Mesenchymal stem cell (in vitro differentiated cells and primary cell): ENCODE measurements at regions not wholly inside any gene's neighbourhood (a gene's known extent, or its start where the extent isn't known, plus 50 kb on each side); places are given as distances from the start of the nearest gene placed in this dataset.

Experiments
- DNase-seq: peaks from one replicate; pipeline ENCODE4 v3.0.0-alpha.2; 2013
- H2AFZ ChIP-seq: one replicate; pipeline ENCODE4 v1.6.1; 2013; ENCODE audit warnings: low read depth, mild to moderate bottlenecking, control low read depth, inconsistent platforms, low read length, moderate library complexity
- H2AK5ac ChIP-seq: 2 replicates; pipeline ENCODE4 v1.6.1; 2013; ENCODE audit warnings: low read length, moderate library complexity, mild to moderate bottlenecking, inconsistent platforms; ENCODE audit not compliant: severe bottlenecking
- H2BK120ac ChIP-seq: one replicate; pipeline ENCODE4 v1.6.1; 2013; ENCODE audit warnings: low read depth, mild to moderate bottlenecking, inconsistent platforms, low read length, moderate library complexity
- H2BK12ac ChIP-seq, 2 experiments: one replicate each; pipeline ENCODE4 v1.6.1; 2013; ENCODE audit warnings: inconsistent platforms in 2 of 2, low read length in 2 of 2, mild to moderate bottlenecking in 2 of 2, moderate library complexity in 2 of 2, control low read depth in 1 of 2
- H2BK15ac ChIP-seq: one replicate; pipeline ENCODE4 v1.6.1; 2013; ENCODE audit warnings: mild to moderate bottlenecking, low read depth, inconsistent platforms; ENCODE audit not compliant: poor library complexity, severe bottlenecking
- H2BK5ac ChIP-seq: 2 replicates; pipeline ENCODE4 v1.6.1; 2013; ENCODE audit warnings: low read depth, mild to moderate bottlenecking, low read length, control low read depth, inconsistent platforms; ENCODE audit not compliant: poor library complexity, severe bottlenecking
- H3K14ac ChIP-seq, 2 experiments: one replicate each; pipeline ENCODE4 v1.6.1; 2013; ENCODE audit warnings: inconsistent platforms in 2 of 2, low read length in 2 of 2, control low read depth in 1 of 2, mild to moderate bottlenecking in 1 of 2, moderate library complexity in 1 of 2
- H3K18ac ChIP-seq, 2 experiments: one replicate each; pipeline ENCODE4 v1.6.1; 2013; ENCODE audit warnings: inconsistent platforms in 2 of 2, low read length in 2 of 2, control low read depth in 1 of 2, low read depth in 1 of 2, mild to moderate bottlenecking in 1 of 2
- H3K23ac ChIP-seq, 2 experiments: one replicate each; pipeline ENCODE4 v1.6.1; 2013; ENCODE audit warnings: inconsistent platforms in 2 of 2, low read length in 2 of 2, mild to moderate bottlenecking in 2 of 2, moderate library complexity in 2 of 2, control low read depth in 1 of 2
- H3K27ac ChIP-seq: 2 replicates; pipeline ENCODE4 v1.5.1; 2013; ENCODE audit warnings: mild to moderate bottlenecking, moderate library complexity, low read length, control low read depth, inconsistent platforms; ENCODE audit not compliant: poor library complexity, severe bottlenecking
- H3K27me3 ChIP-seq, 2 experiments: 2 replicates each; pipeline versions ENCODE4 v1.6.1 to v1.7.0; 2013; ENCODE audit warnings: low read length in 2 of 2, mild to moderate bottlenecking in 2 of 2, moderate library complexity in 2 of 2, control low read depth in 1 of 2, inconsistent platforms in 1 of 2; ENCODE audit not compliant: control insufficient read depth in 1 of 2, insufficient read depth in 1 of 2
- H3K36me3 ChIP-seq, 2 experiments: 2 replicates each; pipeline versions ENCODE4 v1.6.1 to v1.7.0; 2013; ENCODE audit warnings: low read length in 2 of 2, control low read depth in 1 of 2, inconsistent platforms in 1 of 2, low read depth in 1 of 2, mild to moderate bottlenecking in 1 of 2; ENCODE audit not compliant: insufficient read depth in 2 of 2, control insufficient read depth in 1 of 2
- H3K4ac ChIP-seq, 2 experiments: one replicate each; pipeline ENCODE4 v1.6.1; 2013; ENCODE audit warnings: inconsistent platforms in 2 of 2, low read length in 2 of 2, mild to moderate bottlenecking in 2 of 2, moderate library complexity in 2 of 2, control low read depth in 1 of 2, low read depth in 1 of 2
- H3K4me1 ChIP-seq: 2 replicates; pipeline ENCODE4 v1.6.1; 2013; ENCODE audit warnings: low read depth, low read length, control low read depth; ENCODE audit not compliant: control insufficient read depth, insufficient read depth
- H3K4me2 ChIP-seq: 2 replicates; pipeline ENCODE4 v1.6.1; 2013; ENCODE audit warnings: low read length, mild to moderate bottlenecking, inconsistent platforms; ENCODE audit not compliant: poor library complexity, severe bottlenecking
- H3K4me3 ChIP-seq, 2 experiments: 2 replicates each; pipeline versions ENCODE4 v1.5.1 to v1.7.0; 2013; ENCODE audit warnings: low read length in 2 of 2, mild to moderate bottlenecking in 2 of 2, control low read depth in 1 of 2, low read depth in 1 of 2; ENCODE audit not compliant: insufficient read depth in 1 of 2
- H3K79me1 ChIP-seq: replicated peaks from 2 replicates; pipeline ENCODE4 v1.6.1; 2013; ENCODE audit warnings: mild to moderate bottlenecking, control low read depth, low read length, inconsistent platforms; ENCODE audit not compliant: poor library complexity, severe bottlenecking
- H3K9ac ChIP-seq: 2 replicates; pipeline ENCODE4 v1.7.0; 2013; ENCODE audit warnings: mild to moderate bottlenecking, low read length, moderate library complexity
- H3K9me3 ChIP-seq: 2 replicates; pipeline ENCODE4 v1.7.0; 2013; ENCODE audit warnings: mild to moderate bottlenecking, low read length; ENCODE audit not compliant: control insufficient read depth
- H4K8ac ChIP-seq: one replicate; pipeline ENCODE4 v1.6.1; 2013; ENCODE audit warnings: inconsistent platforms, mild to moderate bottlenecking, low read length, moderate library complexity
- H4K91ac ChIP-seq: one replicate; pipeline ENCODE4 v1.6.1; 2013; ENCODE audit warnings: mild to moderate bottlenecking, low read length, inconsistent platforms
- WGBS: methylation state at CpG from one replicate; pipeline ENCODE4 v1.1.7; 2013; ENCODE audit warnings: mixed read lengths; 5-methylcytosine and 5-hydroxymethylcytosine counted together

GRCh38 chr13:54949735-54950134 lies 1921.1 kb downstream of the OLFM4 start:
- no peaks in the 10 kb centered on the region for H3K27me3 ChIP-seq
- no peak overlapping the region for H3K4me3 ChIP-seq
- 26% methylated on average over 4 of the region's 4 CpGs for WGBS
- DNase-seq, result no peak
- H3K9ac ChIP-seq, result no peak overlapping the region
- H3K4me2 ChIP-seq, result no peak overlapping the region
- H3K14ac ChIP-seq, result no peak overlapping the region
- H4K8ac ChIP-seq, result no peak overlapping the region
- no peak overlapping the region for H3K18ac ChIP-seq
- no peak overlapping the region for H4K91ac ChIP-seq
- no peak overlapping the region for H3K4ac ChIP-seq
- H3K79me1 ChIP-seq, result no peaks in the 10 kb centered on the region
- H2BK120ac ChIP-seq, result no peak overlapping the region
- H3K23ac ChIP-seq, result no peak overlapping the region
- no peak overlapping the region for H2AK5ac ChIP-seq
- H3K4me1 ChIP-seq, result no peaks in the 10 kb centered on the region
- H3K9me3 ChIP-seq, result peaks cover 16% of the 10 kb centered on the region
- H3K27ac ChIP-seq, result no peak overlapping the region
- H2AFZ ChIP-seq, result no peak overlapping the region
- no peak overlapping the region for H2BK15ac ChIP-seq
- H2BK5ac ChIP-seq, result no peak overlapping the region
- H3K36me3 ChIP-seq, result no peaks in the 10 kb centered on the region
- H2BK12ac ChIP-seq, result no peak overlapping the region

GRCh38 chr13:54950546-54950945 lies 1921.9 kb downstream of the OLFM4 start:
- Histone ChIP-seq H3K4ac (no peak overlapping the region), H4K91ac (no peak overlapping the region), H3K79me1 (no peaks in the 10 kb centered on the region), H3K18ac (no peak overlapping the region), H2BK12ac (no peak overlapping the region), H2BK15ac (no peak overlapping the region), H2BK5ac (no peak overlapping the region), H3K4me1 (no peaks in the 10 kb centered on the region), H2AK5ac (no peak overlapping the region), H2AFZ (no peak overlapping the region), H3K36me3 (no peaks in the 10 kb centered on the region), H3K4me3 (no peak overlapping the region), H3K27ac (no peak overlapping the region), H3K14ac (no peak overlapping the region), H3K9me3 (peaks cover 17% of the 10 kb centered on the region), H2BK120ac (no peak overlapping the region), H3K23ac (no peak overlapping the region), H3K9ac (no peak overlapping the region), H3K4me2 (no peak overlapping the region), H3K27me3 (no peaks in the 10 kb centered on the region), H4K8ac (no peak overlapping the region)
- WGBS, result 90% methylated on average over 1 of the region's 1 CpG
- DNase-seq, result no peak

GRCh38 chr13:54953786-54954185 lies 1925.2 kb downstream of the OLFM4 start:
- Histone ChIP-seq H2BK15ac (no peak overlapping the region), H3K23ac (no peak overlapping the region), H4K91ac (no peak overlapping the region), H3K14ac (no peak overlapping the region), H3K4me2 (no peak overlapping the region), H3K27ac (no peak overlapping the region), H4K8ac (no peak overlapping the region), H3K4me1 (no peaks in the 10 kb centered on the region), H3K18ac (no peak overlapping the region), H2BK5ac (no peak overlapping the region), H3K4ac (no peak overlapping the region), H3K79me1 (no peaks in the 10 kb centered on the region), H3K27me3 (no peaks in the 10 kb centered on the region), H2AFZ (no peak overlapping the region), H3K9ac (no peak overlapping the region), H3K4me3 (no peak overlapping the region), H3K9me3 (peaks cover 22% of the 10 kb centered on the region), H2BK12ac (no peak overlapping the region), H2AK5ac (no peak overlapping the region), H3K36me3 (no peaks in the 10 kb centered on the region), H2BK120ac (no peak overlapping the region)
- DNase-seq, result no peak
- no CpG with 5 or more reads among the region's 1 CpG for WGBS

- H4K91ac ChIP-seq, result no peak overlapping the region
- no peak overlapping the region for H3K18ac ChIP-seq
- no peak overlapping the region for H3K14ac ChIP-seq
- no peak overlapping the region for H3K4me2 ChIP-seq
- H3K27ac ChIP-seq, result no peak overlapping the region
- H2AK5ac ChIP-seq, result no peak overlapping the region
- H3K9ac ChIP-seq, result no peak overlapping the region
- H4K8ac ChIP-seq, result no peak overlapping the region
- no peak overlapping the region for H2BK5ac ChIP-seq
- H3K23ac ChIP-seq, result no peak overlapping the region
- no peaks in the 10 kb centered on the region for H3K4me1 ChIP-seq
- no peak overlapping the region for H2BK120ac ChIP-seq
- no peaks in the 10 kb centered on the region for H3K36me3 ChIP-seq
- no peak overlapping the region for H2BK15ac ChIP-seq
- no peak overlapping the region for H2AFZ ChIP-seq
- no peak for DNase-seq
- H3K4me3 ChIP-seq, result no peak overlapping the region
- peaks cover 44% of the 10 kb centered on the region for H3K9me3 ChIP-seq
- no peak overlapping the region for H2BK12ac ChIP-seq
- H3K79me1 ChIP-seq, result no peaks in the 10 kb centered on the region
- H3K4ac ChIP-seq, result no peak overlapping the region
- 91% methylated on average over 12 of the region's 12 CpGs for WGBS
- no peaks in the 10 kb centered on the region for H3K27me3 ChIP-seq
Measured at GRCh38 chr13:54958781-54959180, 1930.2 kb downstream of the OLFM4 start.
